ENCODE measurements at regions not wholly inside any gene's neighbourhood (a gene's known extent, or its start where the extent isn't known, plus 50 kb on each side); places are given as distances from the start of the nearest gene placed in this dataset.

- CTCF ChIA-PET, result no interaction called here
- no peak for DNase-seq
- no peaks in the 10 kb centered on the region for H3K79me2 ChIP-seq (ENCODE audit: control insufficient read depth, insufficient read depth, low read length)
- H3K36me3 ChIP-seq (replicated peaks in 1 of 2; ENCODE audit: control extremely low read depth in 1 of 2, control insufficient read depth in 1 of 2, extremely low read depth in 1 of 2, insufficient read depth in 2 of 2, low read length in 1 of 2), result no peaks in the 10 kb centered on the region
- no peak overlapping the region for H3K9ac ChIP-seq (ENCODE audit: low read length)
- no peak overlapping the region for H2AFZ ChIP-seq (ENCODE audit: insufficient read depth, low read depth, low read length, poor library complexity, severe bottlenecking)
- Mint-ChIP-seq H3K27ac (no peak overlapping the region), H3K4me1 (peaks cover 2% of the 10 kb centered on the region), H3K9me3 (ENCODE audit: insufficient read depth) (peaks cover 2% of the 10 kb centered on the region), H3K4me3 (no peak overlapping the region), H3K27me3 (peaks cover 14% of the 10 kb centered on the region)
- intact Hi-C loops (cut with micrococcal nuclease), result no loop called here
- POLR2A ChIA-PET, result no interaction called here
- peaks cover 0 to 6% of the 10 kb centered on the region in 2 donors for H3K4me1 ChIP-seq (ENCODE audit: control insufficient read depth in 2 of 2, insufficient read depth in 2 of 2, low read length in 2 of 2)
- no peaks in the 10 kb centered on the region for H3K27me3 ChIP-seq (replicated peaks in 1 of 4; ENCODE audit: control extremely low read depth in 1 of 4, control insufficient read depth in 3 of 4, insufficient read depth in 4 of 4, low read length in 3 of 4)
- H4K20me1 ChIP-seq (ENCODE audit: control insufficient read depth, insufficient read depth, low read length, poor library complexity, severe bottlenecking), result no peaks in the 10 kb centered on the region
- H3K4me2 ChIP-seq (replicated peaks; ENCODE audit: low read depth, low read length, poor library complexity, severe bottlenecking), result no peak overlapping the region
- H3K9me3 ChIP-seq (ENCODE audit: control extremely low read depth in 1 of 3, control insufficient read depth in 2 of 3, insufficient read depth in 1 of 3, low read length in 2 of 3), result no peaks in the 10 kb centered on the region
- no peak overlapping the region for H3K4me3 ChIP-seq (ENCODE audit: control extremely low read depth in 1 of 5, extremely low read depth in 1 of 5, insufficient read depth in 1 of 5, low read depth in 2 of 5, low read length in 4 of 5)
- TF ChIP-seq CTCF (IDR thresholded peaks at IDR 0.05), result no peak
- no peak for TF ChIP-seq EZH2 (IDR thresholded peaks at IDR 0.05; ENCODE audit: borderline replicate concordance, insufficient read depth, low read depth, low read length, poor library complexity, severe bottlenecking)
- ATAC-seq (ENCODE audit: low read depth), result no peak
- H3K27ac ChIP-seq (ENCODE audit: low read length in 2 of 2), result no peak overlapping the region
- WGBS (ENCODE audit: insufficient coverage), result 100% methylated on average over 2 of the region's 2 CpGs
These were observed 102.0 kb downstream of the RPS29 start for GRCh38 chr14:49484180-49484579.

- Histone ChIP-seq H3K9me3 (ENCODE audit: control extremely low read depth in 1 of 3, control insufficient read depth in 2 of 3, insufficient read depth in 1 of 3, low read length in 2 of 3) (no peaks in the 10 kb centered on the region), H3K27ac (ENCODE audit: low read length in 2 of 2) (no peak overlapping the region), H4K20me1 (ENCODE audit: control insufficient read depth, insufficient read depth, low read length, poor library complexity, severe bottlenecking) (no peaks in the 10 kb centered on the region), H3K4me3 (ENCODE audit: control extremely low read depth in 1 of 5, extremely low read depth in 1 of 5, insufficient read depth in 1 of 5, low read depth in 2 of 5, low read length in 4 of 5) (no peak overlapping the region), H3K4me1 (ENCODE audit: control insufficient read depth in 2 of 2, insufficient read depth in 2 of 2, low read length in 2 of 2) (peaks cover 0 to 6% of the 10 kb centered on the region in 2 donors), H2AFZ (ENCODE audit: insufficient read depth, low read depth, low read length, poor library complexity, severe bottlenecking) (no peak overlapping the region), H3K79me2 (ENCODE audit: control insufficient read depth, insufficient read depth, low read length) (no peaks in the 10 kb centered on the region), H3K9ac (ENCODE audit: low read length) (no peak overlapping the region), H3K36me3 (replicated peaks in 1 of 2; ENCODE audit: control extremely low read depth in 1 of 2, control insufficient read depth in 1 of 2, extremely low read depth in 1 of 2, insufficient read depth in 2 of 2, low read length in 1 of 2) (no peaks in the 10 kb centered on the region), H3K4me2 (replicated peaks; ENCODE audit: low read depth, low read length, poor library complexity, severe bottlenecking) (peak overlapping the region; percentile 4), H3K27me3 (replicated peaks in 1 of 4; ENCODE audit: control extremely low read depth in 1 of 4, control insufficient read depth in 3 of 4, insufficient read depth in 4 of 4, low read length in 3 of 4) (no peaks in the 10 kb centered on the region)
- intact Hi-C loops (cut with micrococcal nuclease), result no loop called here
- peaks cover 2% of the 10 kb centered on the region for H3K4me1 Mint-ChIP-seq
- WGBS (ENCODE audit: insufficient coverage), result no CpG with 5 or more reads among the region's 1 CpG
- TF ChIP-seq EZH2 (IDR thresholded peaks at IDR 0.05; ENCODE audit: borderline replicate concordance, insufficient read depth, low read depth, low read length, poor library complexity, severe bottlenecking) (no peak), CTCF (IDR thresholded peaks at IDR 0.05) (no peak)
- H3K27me3 Mint-ChIP-seq, result peaks cover 14% of the 10 kb centered on the region
- DNase-seq, result no peak
- ATAC-seq (ENCODE audit: low read depth), result no peak
- ChIA-PET CTCF (no interaction called here), POLR2A (no interaction called here)
- peaks cover 2% of the 10 kb centered on the region for H3K9me3 Mint-ChIP-seq (ENCODE audit: insufficient read depth)
- no peak overlapping the region for H3K27ac Mint-ChIP-seq
- H3K4me3 Mint-ChIP-seq, result no peak overlapping the region
These were observed 102.9 kb downstream of the RPS29 start for GRCh38 chr14:49483268-49483667.
